ENCODE measurements at regions not wholly inside any gene's neighbourhood (a gene's known extent, or its start where the extent isn't known, plus 50 kb on each side); places are given as distances from the start of the nearest gene placed in this dataset.
"Not testable (repeated sequence)": the region's sequence is repeated elsewhere in the genome, so short reads cannot be mapped to it uniquely, and the experiment has no call there.

GRCh38 chr21:16186742-16187141, 457.0 kb downstream of the USP25 start:
- no peak for DNase-seq

- no peak for DNase-seq
These were observed 458.0 kb downstream of the USP25 start for GRCh38 chr21:16187603-16188301.

- no peak for DNase-seq
These were observed 463.1 kb downstream of the USP25 start for GRCh38 chr21:16192902-16193301.

- DNase-seq: no peak
These were observed 463.8 kb downstream of the USP25 start for GRCh38 chr21:16193496-16194094.

GRCh38 chr21:16194095-16194787, 464.5 kb downstream of the USP25 start:
- DNase-seq: no peak

GRCh38 chr21:16194788-16195537, 465.2 kb downstream of the USP25 start:
- no peak for DNase-seq

- no peak for DNase-seq
These were observed 465.7 kb downstream of the USP25 start for GRCh38 chr21:16195538-16195910.

- no peak for DNase-seq
These were observed 466.2 kb downstream of the USP25 start for GRCh38 chr21:16196001-16196400.

GRCh38 chr21:16198546-16198945, 468.8 kb downstream of the USP25 start:
- DNase-seq: no peak

GRCh38 chr21:16199539-16199938, 469.8 kb downstream of the USP25 start:
- DNase-seq: no peak

- DNase-seq: no peak
These were observed 471.9 kb downstream of the USP25 start for GRCh38 chr21:16201718-16202117.

- DNase-seq: no peak
These were observed 475.7 kb downstream of the USP25 start for GRCh38 chr21:16205527-16205926.

- no peak for DNase-seq
These were observed 481.8 kb downstream of the USP25 start for GRCh38 chr21:16211339-16212303.

GRCh38 chr21:16213518-16213917, 483.7 kb downstream of the USP25 start:
- no peak for DNase-seq

GRCh38 chr21:16215193-16215592, 485.4 kb downstream of the USP25 start:
- no peak for DNase-seq

- no peak for DNase-seq
These were observed 485.9 kb downstream of the USP25 start for GRCh38 chr21:16215663-16216183.

- DNase-seq: no peak
These were observed 486.6 kb downstream of the USP25 start for GRCh38 chr21:16216288-16216962.

GRCh38 chr21:16218682-16219343, 489.0 kb downstream of the USP25 start:
- DNase-seq: no peak

GRCh38 chr21:16224756-16225155, 495.0 kb downstream of the USP25 start:
- DNase-seq: not testable (repeated sequence)

GRCh38 chr21:16239659-16240265, 510.0 kb downstream of the USP25 start:
- no peak for DNase-seq
